Activated T-cell treated with anti-CD3 and anti-CD28 coated beads for 24 hours (primary cell): ENCODE measurements at regions not wholly inside any gene's neighbourhood (a gene's known extent, or its start where the extent isn't known, plus 50 kb on each side); places are given as distances from the start of the nearest gene placed in this dataset.

Experiments used
- DNase-seq: peaks from one replicate; pipeline ENCODE4 v3.0.0-alpha.2; 2020; ENCODE audit warnings: low read depth

- no peak for DNase-seq
Observed at GRCh38 chr17:6940186-6940649, 55.6 kb upstream of the ALOX12 start.

- no peak for DNase-seq
Observed at GRCh38 chr17:6941989-6942388, 53.9 kb upstream of the ALOX12 start.

GRCh38 chr17:6943406-6943805 is 52.4 kb upstream of the ALOX12 start:
- DNase-seq, result no peak
